Hematopoietic multipotent progenitor cell treated with erythropoietin and hydrocortisone succinate and interleukin-3 and kit ligand, for 8 days (in vitro differentiated cells): ENCODE measurements at regions not wholly inside any gene's neighbourhood (a gene's known extent, or its start where the extent isn't known, plus 50 kb on each side); places are given as distances from the start of the nearest gene placed in this dataset.
"Not testable (repeated sequence)": the region's sequence is repeated elsewhere in the genome, so short reads cannot be mapped to it uniquely, and the experiment has no call there.

Experiments
- DNase-seq: peaks from one replicate; pipeline ENCODE4 v3.0.0-alpha.2; 2015

GRCh38 chr6:101015541-101015940, 134.4 kb upstream of the ASCC3 start:
- no peak for DNase-seq

GRCh38 chr6:101016163-101016562, 135.0 kb upstream of the ASCC3 start:
- DNase-seq: no peak

- DNase-seq: no peak
Observed at GRCh38 chr6:101018157-101018556, 137.0 kb upstream of the ASCC3 start.

- DNase-seq: no peak
Observed at GRCh38 chr6:101021504-101021903, 140.4 kb upstream of the ASCC3 start.

- DNase-seq: no peak
Observed at GRCh38 chr6:101042966-101043365, 161.8 kb upstream of the ASCC3 start.

- DNase-seq: no peak
Observed at GRCh38 chr6:101058296-101058695, 177.2 kb upstream of the ASCC3 start.

GRCh38 chr6:101066481-101066880, 185.4 kb upstream of the ASCC3 start:
- no peak for DNase-seq

- no peak for DNase-seq
Observed at GRCh38 chr6:101069191-101069795, 188.2 kb upstream of the ASCC3 start.

- DNase-seq: no peak
Observed at GRCh38 chr6:101070044-101070608, 189.0 kb upstream of the ASCC3 start.

GRCh38 chr6:101077344-101077743, 196.2 kb upstream of the ASCC3 start:
- no peak for DNase-seq

- no peak for DNase-seq
Observed at GRCh38 chr6:101079696-101080270, 198.7 kb upstream of the ASCC3 start.

GRCh38 chr6:101080597-101080996, 199.5 kb upstream of the ASCC3 start:
- no peak for DNase-seq

- DNase-seq: no peak
Observed at GRCh38 chr6:101083533-101084175, 202.5 kb upstream of the ASCC3 start.

- no peak for DNase-seq
Observed at GRCh38 chr6:101085327-101085726, 204.2 kb upstream of the ASCC3 start.

- no peak for DNase-seq
Observed at GRCh38 chr6:101086473-101086872, 205.3 kb upstream of the ASCC3 start.

- DNase-seq: no peak
Observed at GRCh38 chr6:101088594-101088993, 207.5 kb upstream of the ASCC3 start.

- no peak for DNase-seq
Observed at GRCh38 chr6:101089640-101090039, 208.5 kb upstream of the ASCC3 start.

- no peak for DNase-seq
Observed at GRCh38 chr6:101090281-101090680, 209.2 kb upstream of the ASCC3 start.

- not testable (repeated sequence) for DNase-seq
Observed at GRCh38 chr6:101098605-101099004, 217.5 kb upstream of the ASCC3 start.

- no peak for DNase-seq
Observed at GRCh38 chr6:101102702-101103101, 221.6 kb upstream of the ASCC3 start.

- DNase-seq: no peak
Observed at GRCh38 chr6:101108286-101108685, 227.2 kb upstream of the ASCC3 start.

- DNase-seq: no peak
Observed at GRCh38 chr6:101110814-101111213, 229.7 kb upstream of the ASCC3 start.

- no peak for DNase-seq
Observed at GRCh38 chr6:101113468-101114260, 232.5 kb upstream of the ASCC3 start.
